ENCODE measurements at regions not wholly inside any gene's neighbourhood (a gene's known extent, or its start where the extent isn't known, plus 50 kb on each side); places are given as distances from the start of the nearest gene placed in this dataset.

DNA sequence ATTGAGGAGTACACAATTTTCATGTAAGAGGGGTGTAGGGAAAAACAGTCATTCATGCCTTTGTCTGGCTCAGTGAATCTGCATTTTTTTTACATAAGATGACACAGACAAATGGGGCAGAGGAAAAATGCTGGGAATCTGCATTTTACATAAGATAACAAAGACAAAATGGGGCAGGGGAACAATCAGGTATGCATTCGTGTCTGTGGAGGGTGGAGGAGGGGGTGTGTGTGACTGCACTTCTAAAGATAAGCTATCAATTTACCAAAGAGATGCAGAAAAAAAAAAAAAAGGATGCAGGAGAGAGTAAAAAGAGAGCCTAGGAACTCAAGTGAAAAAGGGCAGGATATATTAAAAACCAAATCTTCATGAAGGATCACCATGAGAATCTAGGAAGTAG lies 637.4 kb downstream of the ZNF674 start:
- intact Hi-C loops (cut with micrococcal nuclease) (no loop called here), dilution Hi-C loops (cut with HindIII; ENCODE audit: low sequenced_read_pairs, unreplicated experiment) (no loop called here), in situ Hi-C loops (cut with MboI; ENCODE audit: low sequenced_read_pairs) (no loop called here)
- H3K9ac ChIP-seq (ENCODE audit: low read depth, low read length) = no peak overlapping the region
- no peak overlapping the region for H3K27ac ChIP-seq (ENCODE audit: insufficient read depth, low read length)
- no TSS peak for BruUV-seq (replicated peaks)
- no peak overlapping the region for H2BK5ac ChIP-seq (ENCODE audit: low read depth, low read length, poor library complexity, severe bottlenecking)
- no peaks in the 10 kb centered on the region for H3K9me3 ChIP-seq (ENCODE audit: control insufficient read depth, insufficient read depth, low read length)
- H4K5ac ChIP-seq (ENCODE audit: low read depth, low read length) = no peak overlapping the region
- no peak overlapping the region for H3K23ac ChIP-seq (ENCODE audit: low read depth, low read length)
- peaks cover 20% of the 10 kb centered on the region for H3K27me3 ChIP-seq (ENCODE audit: control insufficient read depth, insufficient read depth, low read length)
- H3K18ac ChIP-seq (ENCODE audit: low read depth, low read length) = no peak overlapping the region
- H2AFZ ChIP-seq (replicated peaks; ENCODE audit: low read length, poor library complexity) = no peak overlapping the region
- TF ChIP-seq, protein P1, sequence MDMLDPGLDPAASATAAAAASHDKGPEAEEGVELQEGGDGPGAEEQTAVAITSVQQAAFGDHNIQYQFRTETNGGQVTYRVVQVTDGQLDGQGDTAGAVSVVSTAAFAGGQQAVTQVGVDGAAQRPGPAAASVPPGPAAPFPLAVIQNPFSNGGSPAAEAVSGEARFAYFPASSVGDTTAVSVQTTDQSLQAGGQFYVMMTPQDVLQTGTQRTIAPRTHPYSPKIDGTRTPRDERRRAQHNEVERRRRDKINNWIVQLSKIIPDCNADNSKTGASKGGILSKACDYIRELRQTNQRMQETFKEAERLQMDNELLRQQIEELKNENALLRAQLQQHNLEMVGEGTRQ (IDR thresholded peaks at IDR 0.05; ENCODE audit: low read depth, low read length) = no peak
- no peak for TF ChIP-seq FOS (IDR thresholded peaks at IDR 0.05; ENCODE audit: low read depth, low read length)
- TF ChIP-seq CEBPB (IDR thresholded peaks at IDR 0.05; ENCODE audit: low read depth, low read length) = no peak
- H3K4me1 ChIP-seq (ENCODE audit: control insufficient read depth, insufficient read depth, low read length) = no peaks in the 10 kb centered on the region
- no peak overlapping the region for H3K56ac ChIP-seq (ENCODE audit: extremely low read depth, insufficient read depth, low read length)
- no peak overlapping the region for H3K14ac ChIP-seq (replicated peaks; ENCODE audit: low read depth, low read length)
- ATAC-seq (ENCODE audit: low read depth) (no peak), DNase-seq (no peak)
- WGBS, 2 experiments (ENCODE audit: extremely low coverage in 2 of 2, insufficient read length in 1 of 2) = no CpG with 5 or more reads among the region's 1 CpG
- H3K36me3 ChIP-seq (ENCODE audit: control insufficient read depth, insufficient read depth, low read length) = no peaks in the 10 kb centered on the region
- no peak overlapping the region for H3K4ac ChIP-seq (ENCODE audit: low read depth, low read length)
- ChIA-PET CTCF (interaction anchor here (0.6 kb wide), 1 partner anchor 590 kb away, joined by 5 read pairs; no protein-coding TSS in a partner anchor), POLR2A (ENCODE audit: unreplicated experiment) (interaction anchor here (0.6 kb wide), 1 partner anchor 122 kb away, joined by 5 read pairs; no protein-coding TSS in a partner anchor)
- H2BK120ac ChIP-seq (ENCODE audit: low read depth, low read length) = no peak overlapping the region
- no peak overlapping the region for H3K4me2 ChIP-seq (ENCODE audit: low read depth, low read length)
- no peaks in the 10 kb centered on the region for H4K20me1 ChIP-seq (ENCODE audit: insufficient read depth, low read length)
- H3K4me3 ChIP-seq (ENCODE audit: insufficient read depth, low read depth, low read length) = no peak overlapping the region
- H4K91ac ChIP-seq (ENCODE audit: insufficient read depth, low read depth, low read length) = no peak overlapping the region
- H4K8ac ChIP-seq (ENCODE audit: low read depth in 2 of 2, low read length in 2 of 2) = no peak overlapping the region
- H2BK15ac ChIP-seq (ENCODE audit: low read depth, low read length) = no peak overlapping the region
- H3K79me1 ChIP-seq (ENCODE audit: low read depth in 1 of 2, low read length in 2 of 2) = no peaks in the 10 kb centered on the region
- no peak overlapping the region for H2AK5ac ChIP-seq (ENCODE audit: low read depth, low read length)
- H2AK9ac ChIP-seq (replicated peaks; ENCODE audit: low read depth, low read length, poor library complexity) = no peak overlapping the region
- H2BK20ac ChIP-seq (ENCODE audit: low read depth, low read length) = no peak overlapping the region
- H3K9me1 ChIP-seq (ENCODE audit: insufficient read depth, low read length) = no peaks in the 10 kb centered on the region

All from IMR-90 (cell line).